PC-9 (cell line): ENCODE measurements at regions not wholly inside any gene's neighbourhood (a gene's known extent, or its start where the extent isn't known, plus 50 kb on each side); places are given as distances from the start of the nearest gene placed in this dataset.

Experiments
- BruUV-seq: library from RNA; stranded (reverse); fragments of 400-500 nt; replicated peaks from 2 replicates; lab custom pipeline; 2021; lab: Mats Ljungman, UMichigan
- CTCF ChIA-PET: fragments of 300-600 bp; sonication (Branson Sonifier 250); formaldehyde crosslinking; loops from one replicate; lab custom pipeline; 2022; ENCODE audit warnings: antibody characterized with exemption; lab: Charles Lee
- POLR2A ChIA-PET: fragments of 300-600 bp; sonication (Branson Sonifier 250); formaldehyde crosslinking; loops from one replicate; lab custom pipeline; 2022; ENCODE audit warnings: antibody characterized with exemption; ENCODE audit not compliant: unreplicated experiment; lab: Charles Lee
- DNase-seq, 2 experiments: peaks; one replicate each; pipeline versions ENCODE4 v3.0.0 to v3.0.0-alpha.2; 2015 to 2022; ENCODE audit warnings: mixed read lengths in 1 of 2
- H2AFZ ChIP-seq: fragments of 200-600 bp; sonication (generic); 2 replicates; pipeline ENCODE4 v1.8.1; 2017; ENCODE audit warnings: antibody characterized with exemption
- H3F3A ChIP-seq: fragments of 200-600 bp; sonication (generic); 2 replicates; pipeline ENCODE4 v1.8.1; 2017; ENCODE audit warnings: antibody characterized with exemption, mild to moderate bottlenecking, low read depth; ENCODE audit not compliant: insufficient read depth
- H3K27ac ChIP-seq: fragments of 200-600 bp; sonication (generic); 2 replicates; pipeline ENCODE4 v1.6.1; 2016; ENCODE audit warnings: mixed run types
- H3K27me3 ChIP-seq: fragments of 200-600 bp; sonication (generic); 2 replicates; pipeline ENCODE4 v1.6.1; 2016; ENCODE audit warnings: low read depth, mixed run types; ENCODE audit not compliant: insufficient read depth
- H3K36me3 ChIP-seq: fragments of 200-600 bp; sonication (generic); 2 replicates; pipeline ENCODE4 v1.6.1; 2016; ENCODE audit warnings: low read depth, mixed run types
- H3K4me1 ChIP-seq: fragments of 200-600 bp; sonication (generic); replicated peaks from 2 replicates; pipeline ENCODE4 v1.6.1; 2016; ENCODE audit warnings: mixed run types; ENCODE audit not compliant: insufficient read depth
- H3K4me2 ChIP-seq: fragments of 200-600 bp; sonication (generic); 2 replicates; pipeline ENCODE4 v1.6.1; 2017; ENCODE audit warnings: mixed run types
- H3K4me3 ChIP-seq: fragments of 200-600 bp; sonication (generic); 2 replicates; pipeline ENCODE4 v1.6.1; 2016; ENCODE audit warnings: mixed run types
- H3K79me2 ChIP-seq: fragments of 200-600 bp; sonication (generic); 2 replicates; pipeline ENCODE4 v1.6.1; 2017; ENCODE audit warnings: low read depth, mixed run types
- H3K9me2 ChIP-seq: fragments of 200-600 bp; sonication (generic); 2 replicates; pipeline ENCODE4 v1.8.1; 2017; ENCODE audit warnings: mild to moderate bottlenecking; ENCODE audit not compliant: insufficient read depth
- H3K9me3 ChIP-seq: fragments of 200-600 bp; sonication (generic); 2 replicates; pipeline ENCODE4 v1.8.1; 2016; ENCODE audit warnings: low read depth; ENCODE audit not compliant: insufficient read depth
- H4K20me1 ChIP-seq: fragments of 200-600 bp; sonication (generic); 2 replicates; pipeline ENCODE4 v1.8.1; 2017; ENCODE audit not compliant: insufficient read depth
- EZH2 ChIP-seq: fragments of 200-600 bp; sonication (generic); IDR thresholded peaks from 2 replicates; pipeline ENCODE4 v1.8.0; 2017; ENCODE audit warnings: antibody characterized with exemption, low read depth
- intact Hi-C: fragments of 100-400 bp; cut with micrococcal nuclease; formaldehyde crosslinking; loops from one replicate; pipeline ENCODE4 v1.10.0; 2022; ENCODE audit not compliant: unreplicated experiment
- TF ChIP-seq, protein P1 (sequence below): fragments of 200-600 bp; sonication (generic); conservative IDR thresholded peaks from 2 replicates; pipeline ENCODE4 v1.6.1; 2017; ENCODE audit warnings: mixed run types, antibody characterized with exemption, mild to moderate bottlenecking, moderate library complexity

DNA sequence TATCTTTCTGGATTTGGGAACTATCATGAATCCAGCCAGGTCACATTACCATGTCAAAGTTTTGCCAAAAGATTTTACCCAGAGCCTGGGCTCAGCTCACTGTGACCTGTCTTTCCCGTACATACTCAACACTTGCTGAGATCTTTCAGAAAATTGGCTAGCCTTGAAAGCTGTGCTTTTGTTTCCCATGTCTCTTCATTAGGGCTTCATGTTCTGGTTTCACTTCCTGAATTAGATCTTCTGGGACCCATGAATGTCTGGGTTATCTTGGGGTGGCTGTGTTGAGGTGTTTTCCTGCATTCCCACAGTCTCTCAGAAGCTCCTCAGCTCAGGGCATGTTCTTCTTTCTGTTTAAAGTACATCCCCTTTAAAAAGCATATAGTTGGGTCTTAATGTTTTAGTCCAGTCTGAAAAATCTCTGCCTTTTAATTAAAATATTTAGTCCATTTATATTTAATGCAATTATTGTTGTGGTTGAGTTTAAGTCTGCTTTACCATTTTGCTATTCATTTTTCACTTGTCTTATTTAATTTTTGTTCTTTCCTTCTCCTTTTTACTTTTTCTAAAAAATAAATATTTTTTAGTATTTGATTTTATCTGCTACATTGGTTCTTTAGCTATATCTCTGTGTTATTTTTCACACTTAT is 242.7 kb downstream of the VRK1 start:
- Histone ChIP-seq H4K20me1 (no peaks in the 10 kb centered on the region), H3K9me3 (no peaks in the 10 kb centered on the region), H3K4me2 (no peak overlapping the region), H2AFZ (no peak overlapping the region), H3K4me3 (no peak overlapping the region), H3F3A (no peaks in the 10 kb centered on the region), H3K27ac (no peak overlapping the region), H3K9me2 (no peaks in the 10 kb centered on the region), H3K36me3 (no peaks in the 10 kb centered on the region), H3K4me1 (no peaks in the 10 kb centered on the region), H3K79me2 (no peaks in the 10 kb centered on the region), H3K27me3 (no peaks in the 10 kb centered on the region)
- TF ChIP-seq EZH2: no peak
- TF ChIP-seq, protein P1, sequence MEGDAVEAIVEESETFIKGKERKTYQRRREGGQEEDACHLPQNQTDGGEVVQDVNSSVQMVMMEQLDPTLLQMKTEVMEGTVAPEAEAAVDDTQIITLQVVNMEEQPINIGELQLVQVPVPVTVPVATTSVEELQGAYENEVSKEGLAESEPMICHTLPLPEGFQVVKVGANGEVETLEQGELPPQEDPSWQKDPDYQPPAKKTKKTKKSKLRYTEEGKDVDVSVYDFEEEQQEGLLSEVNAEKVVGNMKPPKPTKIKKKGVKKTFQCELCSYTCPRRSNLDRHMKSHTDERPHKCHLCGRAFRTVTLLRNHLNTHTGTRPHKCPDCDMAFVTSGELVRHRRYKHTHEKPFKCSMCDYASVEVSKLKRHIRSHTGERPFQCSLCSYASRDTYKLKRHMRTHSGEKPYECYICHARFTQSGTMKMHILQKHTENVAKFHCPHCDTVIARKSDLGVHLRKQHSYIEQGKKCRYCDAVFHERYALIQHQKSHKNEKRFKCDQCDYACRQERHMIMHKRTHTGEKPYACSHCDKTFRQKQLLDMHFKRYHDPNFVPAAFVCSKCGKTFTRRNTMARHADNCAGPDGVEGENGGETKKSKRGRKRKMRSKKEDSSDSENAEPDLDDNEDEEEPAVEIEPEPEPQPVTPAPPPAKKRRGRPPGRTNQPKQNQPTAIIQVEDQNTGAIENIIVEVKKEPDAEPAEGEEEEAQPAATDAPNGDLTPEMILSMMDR: no peak
- DNase-seq: no peak
- BruUV-seq: no TSS peak
- CTCF ChIA-PET: no interaction called here
- intact Hi-C loops: no loop called here
- POLR2A ChIA-PET: no interaction called here

DNA sequence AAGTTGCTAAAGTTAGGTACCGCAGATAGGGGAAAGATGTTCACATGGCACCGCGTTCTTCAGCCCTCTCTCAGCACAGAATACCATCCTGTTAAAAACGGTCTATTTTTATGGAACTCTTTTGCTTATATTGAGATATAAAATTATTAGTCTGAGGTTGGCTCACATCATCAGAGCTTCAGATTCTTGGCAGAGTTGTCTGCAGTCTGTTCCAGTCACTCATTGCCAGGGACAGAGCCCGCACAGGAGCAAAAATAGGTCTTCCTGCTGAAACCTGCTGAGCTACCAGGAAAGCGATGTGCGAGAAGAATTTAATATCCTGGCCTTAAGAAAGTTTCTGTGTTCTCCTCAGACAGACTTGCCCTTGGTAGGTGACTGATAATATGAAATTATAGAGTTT is 249.8 kb downstream of the VRK1 start:
- Histone ChIP-seq H3K36me3 (no peaks in the 10 kb centered on the region), H4K20me1 (no peaks in the 10 kb centered on the region), H3K4me2 (no peak overlapping the region), H3K27me3 (no peaks in the 10 kb centered on the region), H3F3A (no peaks in the 10 kb centered on the region), H3K9me3 (no peaks in the 10 kb centered on the region), H3K27ac (no peak overlapping the region), H3K79me2 (no peaks in the 10 kb centered on the region), H3K9me2 (no peaks in the 10 kb centered on the region), H2AFZ (no peak overlapping the region), H3K4me1 (no peaks in the 10 kb centered on the region), H3K4me3 (no peak overlapping the region)
- intact Hi-C loops: no loop called here
- TF ChIP-seq, protein P1: no peak
- TF ChIP-seq EZH2: no peak
- DNase-seq: no peak
- ChIA-PET POLR2A (no interaction called here), CTCF (no interaction called here)
- no TSS peak for BruUV-seq

DNA sequence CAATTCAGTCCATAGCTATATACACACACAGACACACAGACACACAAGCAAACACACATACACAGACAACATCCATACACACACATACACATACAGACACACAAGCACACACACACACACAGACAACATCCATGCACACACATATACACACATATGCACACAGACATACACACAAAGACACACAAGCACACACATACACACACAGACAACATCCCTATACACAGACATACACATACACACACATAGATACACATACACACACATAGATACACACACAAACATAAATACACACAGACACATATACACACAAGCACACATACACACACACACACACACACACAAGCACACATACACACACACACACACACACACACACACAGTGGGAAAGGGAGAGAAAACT is 254.8 kb downstream of the VRK1 start:
- Histone ChIP-seq H3K4me1 (no peaks in the 10 kb centered on the region), H3F3A (no peaks in the 10 kb centered on the region), H2AFZ (no peak overlapping the region), H3K9me2 (no peaks in the 10 kb centered on the region), H4K20me1 (no peaks in the 10 kb centered on the region), H3K4me2 (no peak overlapping the region), H3K27ac (no peak overlapping the region), H3K79me2 (no peaks in the 10 kb centered on the region), H3K9me3 (no peaks in the 10 kb centered on the region), H3K4me3 (no peak overlapping the region), H3K36me3 (no peaks in the 10 kb centered on the region), H3K27me3 (no peaks in the 10 kb centered on the region)
- DNase-seq: no peak
- CTCF ChIA-PET: no interaction called here
- POLR2A ChIA-PET: no interaction called here
- no TSS peak for BruUV-seq
- TF ChIP-seq, protein P1: no peak
- TF ChIP-seq EZH2: no peak
- intact Hi-C loops: no loop called here
